IMR-90 (cell line): ENCODE measurements at regions not wholly inside any gene's neighbourhood (a gene's known extent, or its start where the extent isn't known, plus 50 kb on each side); places are given as distances from the start of the nearest gene placed in this dataset.

Experiments used
- ATAC-seq: fragments of 200-7000 bp; cut with Tn5 transposase; 2 replicates; pipeline ENCODE4 v1.9.1; 2020; ENCODE audit warnings: low read depth, mild to moderate bottlenecking, moderate library complexity
- BruUV-seq: library from RNA; stranded (reverse); fragments of 400-500 nt; replicated peaks from 2 replicates; lab custom pipeline; 2021; lab: Mats Ljungman, UMichigan
- CTCF ChIA-PET: fragments of 300-600 bp; formaldehyde crosslinking; extraction: SDS; loops from one replicate; lab custom pipeline; 2021; ENCODE audit warnings: antibody characterized with exemption; lab: Yijun Ruan, JAX
- POLR2A ChIA-PET: fragments of 300-600 bp; sonication (Branson Sonifier 250); formaldehyde crosslinking; loops from one replicate; lab custom pipeline; 2022; ENCODE audit warnings: antibody characterized with exemption; ENCODE audit not compliant: unreplicated experiment; lab: Charles Lee
- DNase-seq: peaks from one replicate; pipeline ENCODE4 v3.0.0; 2013
- H2AFZ ChIP-seq: replicated peaks from 2 replicates; pipeline ENCODE3; 2013; ENCODE audit warnings: low read length, mild to moderate bottlenecking; ENCODE audit not compliant: poor library complexity
- H2AK5ac ChIP-seq: 2 replicates; pipeline ENCODE4 v1.6.1; 2013; ENCODE audit warnings: low read depth, low read length, inconsistent platforms
- H2AK9ac ChIP-seq: replicated peaks from 2 replicates; pipeline ENCODE3; 2013; ENCODE audit warnings: mild to moderate bottlenecking, low read depth, low read length, moderate library complexity; ENCODE audit not compliant: poor library complexity
- H2BK120ac ChIP-seq: 2 replicates; pipeline ENCODE4 v1.6.1; 2013; ENCODE audit warnings: low read depth, low read length, inconsistent platforms
- H2BK15ac ChIP-seq: 3 replicates; pipeline ENCODE4 v1.6.1; 2013; ENCODE audit warnings: low read depth, low read length, inconsistent platforms
- H2BK20ac ChIP-seq: 2 replicates; pipeline ENCODE4 v1.6.1; 2013; ENCODE audit warnings: low read depth, mild to moderate bottlenecking, inconsistent platforms, low read length, moderate library complexity
- H2BK5ac ChIP-seq: 2 replicates; pipeline ENCODE4 v1.6.1; 2013; ENCODE audit warnings: mild to moderate bottlenecking, low read depth, low read length, inconsistent platforms; ENCODE audit not compliant: poor library complexity, severe bottlenecking
- H3K14ac ChIP-seq: replicated peaks from 2 replicates; pipeline ENCODE4 v1.6.1; 2013; ENCODE audit warnings: low read depth, low read length, inconsistent platforms
- H3K18ac ChIP-seq: 2 replicates; pipeline ENCODE4 v1.6.1; 2013; ENCODE audit warnings: low read depth, low read length, control low read depth
- H3K23ac ChIP-seq: 2 replicates; pipeline ENCODE4 v1.6.1; 2013; ENCODE audit warnings: low read depth, low read length, inconsistent platforms
- H3K27ac ChIP-seq: 2 replicates; pipeline ENCODE4 v1.5.1; 2013; ENCODE audit warnings: mild to moderate bottlenecking, control low read depth, low read length; ENCODE audit not compliant: insufficient read depth
- H3K27me3 ChIP-seq: 2 replicates; pipeline ENCODE4 v1.6.1; 2013; ENCODE audit warnings: low read length; ENCODE audit not compliant: control insufficient read depth, insufficient read depth
- H3K36me3 ChIP-seq: 2 replicates; pipeline ENCODE4 v1.6.1; 2013; ENCODE audit warnings: low read length, mixed read lengths; ENCODE audit not compliant: control insufficient read depth, insufficient read depth
- H3K4ac ChIP-seq: 2 replicates; pipeline ENCODE4 v1.6.1; 2013; ENCODE audit warnings: low read depth, low read length, inconsistent platforms
- H3K4me1 ChIP-seq: 2 replicates; pipeline ENCODE4 v1.6.1; 2013; ENCODE audit warnings: low read length, mixed read lengths; ENCODE audit not compliant: control insufficient read depth, insufficient read depth
- H3K4me2 ChIP-seq: 2 replicates; pipeline ENCODE4 v1.6.1; 2013; ENCODE audit warnings: low read depth, mild to moderate bottlenecking, control low read depth, low read length, moderate library complexity
- H3K4me3 ChIP-seq: 2 replicates; pipeline ENCODE4 v1.5.1; 2013; ENCODE audit warnings: low read depth, mild to moderate bottlenecking, control low read depth, low read length, moderate library complexity; ENCODE audit not compliant: insufficient read depth
- H3K56ac ChIP-seq: 2 replicates; pipeline ENCODE4 v1.6.1; 2013; ENCODE audit warnings: low read length, inconsistent platforms; ENCODE audit not compliant: insufficient read depth; ENCODE audit errors: extremely low read depth
- H3K79me1 ChIP-seq, 2 experiments: 2 replicates each; pipeline ENCODE4 v1.6.1; 2013; ENCODE audit warnings: low read length in 2 of 2, inconsistent platforms in 1 of 2, low read depth in 1 of 2
- H3K9ac ChIP-seq: 2 replicates; pipeline ENCODE4 v1.6.1; 2013; ENCODE audit warnings: low read depth, low read length, control low read depth
- H3K9me1 ChIP-seq: 2 replicates; pipeline ENCODE4 v1.6.1; 2013; ENCODE audit warnings: low read length, inconsistent platforms; ENCODE audit not compliant: insufficient read depth
- H3K9me3 ChIP-seq: 2 replicates; pipeline ENCODE4 v1.6.1; 2013; ENCODE audit warnings: low read length; ENCODE audit not compliant: control insufficient read depth, insufficient read depth
- H4K20me1 ChIP-seq: 2 replicates; pipeline ENCODE4 v1.6.1; 2013; ENCODE audit warnings: low read length, inconsistent platforms; ENCODE audit not compliant: insufficient read depth
- H4K5ac ChIP-seq: 2 replicates; pipeline ENCODE4 v1.6.1; 2013; ENCODE audit warnings: mild to moderate bottlenecking, low read depth, low read length, control low read depth
- H4K8ac ChIP-seq, 2 experiments: 2 replicates each; pipeline ENCODE4 v1.6.1; 2013; ENCODE audit warnings: low read depth in 2 of 2, low read length in 2 of 2, control low read depth in 1 of 2, inconsistent platforms in 1 of 2
- H4K91ac ChIP-seq: 2 replicates; pipeline ENCODE4 v1.6.1; 2013; ENCODE audit warnings: low read depth, low read length, inconsistent platforms; ENCODE audit not compliant: insufficient read depth
- CEBPB ChIP-seq: IDR thresholded peaks from 2 replicates; pipeline ENCODE4 v1.6.1; 2012; ENCODE audit warnings: low read depth, low read length, improper control_type of control experiment
- RAD21 ChIP-seq: IDR thresholded peaks from 2 replicates; pipeline ENCODE4 v1.6.1; 2012; ENCODE audit warnings: low read length, improper control_type of control experiment
- WGBS, 2 experiments: methylation state at CpG; one replicate each; pipeline versions ENCODE4 v1.1.5 to v1.1.7; 2013; ENCODE audit warnings: missing lambda C conversion rate in 2 of 2; ENCODE audit not compliant: insufficient read length in 1 of 2; ENCODE audit errors: extremely low coverage in 2 of 2; 5-methylcytosine and 5-hydroxymethylcytosine counted together
- dilution Hi-C: fragments of 300-500 bp; cut with HindIII; formaldehyde crosslinking; loops from one replicate; pipeline ENCODE4 v1.14.3; 2018; ENCODE audit warnings: low sequenced_read_pairs; ENCODE audit not compliant: unreplicated experiment
- in situ Hi-C: fragments of 300-500 bp; cut with MboI; formaldehyde crosslinking; loops from 3 replicates; pipeline ENCODE4 v1.14.3; 2019; ENCODE audit warnings: low sequenced_read_pairs, inconsistent platforms, mixed read lengths
- intact Hi-C: fragments of 100-400 bp; cut with micrococcal nuclease; formaldehyde crosslinking; loops from 2 replicates; pipeline ENCODE4 v1.10.0; 2022

DNA sequence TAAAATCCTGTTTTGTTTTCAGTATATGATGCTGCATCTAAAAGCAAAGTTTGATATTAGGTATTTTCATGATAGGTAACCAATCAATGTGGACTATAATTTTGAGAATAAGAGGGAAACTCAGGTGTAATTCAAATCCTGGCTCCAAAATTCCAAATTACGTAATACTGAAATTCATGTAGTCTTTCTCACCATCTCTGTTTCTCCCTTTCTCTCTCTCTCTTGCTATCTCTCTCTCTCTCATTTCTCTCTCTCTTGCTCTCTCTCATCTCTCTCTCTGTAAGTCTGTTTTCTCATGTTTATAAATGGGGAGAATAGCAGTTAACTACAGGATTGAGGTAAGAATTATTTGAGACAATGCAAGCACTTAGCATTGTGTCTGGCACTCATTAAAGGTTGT is 401.1 kb upstream of the TLE4 start:
- Histone ChIP-seq H2BK15ac (no peak overlapping the region), H3K4me1 (peaks cover 2% of the 10 kb centered on the region; the same call in 1 of the 2 replicates), H3K4ac (no peak overlapping the region), H3K9ac (no peak overlapping the region), H3K4me3 (no peak overlapping the region), H2BK5ac (no peak overlapping the region), H3K27ac (no peak overlapping the region), H3K9me1 (peaks cover 2% of the 10 kb centered on the region), H3K79me1 (no peaks in the 10 kb centered on the region), H3K9me3 (peaks cover 2% of the 10 kb centered on the region; the same call in 1 of the 2 replicates), H2AK5ac (no peak overlapping the region), H3K56ac (no peak overlapping the region), H4K5ac (no peak overlapping the region), H2AFZ (no peak overlapping the region), H3K4me2 (no peak overlapping the region), H2BK120ac (no peak overlapping the region), H3K27me3 (no peaks in the 10 kb centered on the region), H3K14ac (no peak overlapping the region), H2AK9ac (no peak overlapping the region), H3K23ac (no peak overlapping the region), H3K36me3 (no peaks in the 10 kb centered on the region), H4K8ac (no peak overlapping the region), H4K20me1 (no peaks in the 10 kb centered on the region), H3K18ac (no peak overlapping the region), H2BK20ac (no peak overlapping the region), H4K91ac (no peak overlapping the region)
- no peak for TF ChIP-seq RAD21
- TF ChIP-seq CEBPB = peak; percentile 64
- DNase-seq (no peak), ATAC-seq (no peak)
- ChIA-PET POLR2A (no interaction called here), CTCF (no interaction called here)
- dilution Hi-C loops = no loop called here
- intact Hi-C loops = no loop called here
- no TSS peak for BruUV-seq
- in situ Hi-C loops = no loop called here
- no CpG with 5 or more reads among the region's 1 CpG for WGBS, 2 experiments
